Stimulated activated CD8-positive, alpha-beta memory T cell treated with anti-CD3 and anti-CD28 coated beads, Interleukin-12 subunit alpha, Interleukin-12 subunit beta, amount 100 ng/mL, for 1 hour (primary cell): ENCODE measurements at regions not wholly inside any gene's neighbourhood (a gene's known extent, or its start where the extent isn't known, plus 50 kb on each side); places are given as distances from the start of the nearest gene placed in this dataset.
A peak's percentile ranks its signal among the peaks of the same experiment; 100 is the strongest.

Source experiments
- DNase-seq: peaks from one replicate; pipeline ENCODE4 v3.0.0-alpha.2; 2020; ENCODE audit warnings: low read depth

DNA sequence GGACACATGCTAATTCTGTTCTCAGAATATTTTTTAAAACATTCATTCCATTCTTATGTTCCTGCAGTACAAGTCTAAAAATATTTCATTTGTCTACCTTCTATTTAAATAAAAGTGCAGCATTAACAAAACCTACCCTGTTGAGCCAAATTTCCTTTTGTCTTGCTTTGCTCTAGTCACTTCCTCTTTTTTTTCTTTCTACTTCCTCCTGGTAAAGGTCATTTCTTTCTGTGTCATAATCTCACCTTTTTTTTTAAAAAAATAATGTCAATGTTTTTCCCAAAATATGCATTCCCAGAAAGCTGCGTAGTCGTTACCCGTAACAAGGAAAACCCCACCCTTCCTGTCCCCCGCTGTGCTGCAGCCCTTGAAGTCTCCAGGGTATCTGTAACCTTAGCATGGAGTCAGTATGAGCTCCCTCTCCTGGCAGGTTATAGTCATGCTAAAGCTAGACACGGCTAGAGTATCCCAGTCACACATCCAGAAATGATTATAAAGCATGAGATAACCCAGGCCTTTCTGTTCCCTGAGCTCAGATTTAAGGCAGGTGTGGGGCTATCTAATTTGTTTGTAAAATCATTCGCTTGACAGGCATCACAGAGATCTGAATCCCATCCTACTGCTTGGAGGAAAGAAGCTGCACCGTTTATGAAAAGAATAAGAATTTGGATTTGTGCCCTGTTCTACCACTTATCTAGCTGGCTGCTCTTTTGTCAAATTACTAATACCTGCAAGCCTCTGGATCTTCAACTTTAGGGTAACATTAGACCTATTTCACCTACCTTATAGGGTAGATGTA lies 51.1 kb upstream of the EED start:
- DNase-seq, result peak; percentile 41

DNA sequence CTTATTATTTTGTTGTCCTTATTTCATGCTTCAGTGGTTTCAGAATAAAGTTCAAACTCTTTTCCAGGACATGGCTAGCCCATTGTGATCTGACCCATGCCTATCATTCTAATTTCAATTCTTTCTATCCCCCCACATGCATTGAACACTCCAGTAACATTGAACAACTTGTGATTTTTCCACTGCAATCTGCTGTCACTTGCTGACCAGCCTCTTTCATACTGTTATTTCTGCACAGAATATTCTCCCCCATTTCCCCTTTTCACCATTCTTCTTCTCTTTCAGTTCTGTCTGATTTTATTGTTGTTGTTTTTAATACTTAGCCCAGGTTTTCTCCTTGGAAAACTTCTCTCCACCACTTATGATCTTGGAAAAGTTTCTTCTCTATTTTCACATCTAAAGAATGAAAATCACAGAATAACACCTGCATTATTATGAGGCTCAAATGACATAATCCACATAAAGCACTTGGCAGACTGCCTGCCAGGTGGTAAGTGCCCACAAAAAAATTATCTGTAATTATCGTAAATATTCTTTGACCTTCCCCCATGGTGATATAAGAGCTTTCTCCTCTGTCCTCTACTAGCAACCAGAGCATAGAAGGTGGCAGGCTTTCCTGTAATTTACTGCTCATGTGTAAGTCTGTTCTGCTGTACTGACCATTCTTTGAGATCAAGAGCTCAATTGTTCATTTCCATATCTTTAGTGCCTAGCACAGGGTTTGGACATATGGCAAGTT lies 51.9 kb upstream of the EED start:
- no peak for DNase-seq

GRCh38 chr11:86191874-86192273 lies 52.7 kb upstream of the EED start:
- DNase-seq, result no peak

DNA sequence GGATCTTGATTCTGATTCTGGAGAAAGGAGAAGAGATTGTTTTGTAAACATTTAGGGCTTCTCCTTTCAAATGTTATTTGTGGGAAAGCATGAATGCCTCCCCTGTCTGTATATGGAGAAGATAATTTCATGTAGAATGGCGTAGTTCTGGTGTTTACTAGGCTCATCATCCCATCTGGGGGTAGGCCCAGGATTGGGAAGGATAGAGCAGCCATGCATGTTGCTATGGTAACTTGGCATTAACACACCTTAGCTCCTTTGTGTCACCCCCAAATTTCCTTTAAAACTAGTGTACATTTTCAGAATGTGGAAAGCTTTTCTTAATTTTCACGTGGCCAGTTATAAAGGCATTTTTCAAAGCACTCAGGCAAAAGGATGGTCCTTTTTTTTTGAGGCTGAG lies 57.5 kb upstream of the EED start:
- no peak for DNase-seq

DNA sequence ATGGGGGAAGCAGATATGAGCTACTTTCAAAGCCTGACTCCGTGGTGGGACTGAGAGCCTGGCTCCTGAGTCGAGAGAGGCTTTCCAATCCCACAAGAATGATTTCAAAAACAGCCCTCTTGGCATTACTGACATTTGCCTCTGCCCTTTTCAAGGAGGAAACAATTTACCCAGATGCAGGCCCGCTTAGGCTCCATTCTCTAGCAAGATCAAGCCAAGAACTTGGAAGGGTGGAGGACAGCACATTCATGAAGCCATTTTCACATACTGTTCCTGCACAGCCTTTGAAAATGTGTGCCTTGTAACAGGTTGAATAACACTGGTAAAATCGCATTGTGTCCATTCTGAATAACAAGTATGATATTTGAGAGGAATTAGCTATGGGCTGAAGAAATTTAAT lies 58.2 kb upstream of the EED start:
- no peak for DNase-seq

- no peak for DNase-seq
Observed at GRCh38 chr11:86185381-86185750, 59.2 kb upstream of the EED start.

DNA sequence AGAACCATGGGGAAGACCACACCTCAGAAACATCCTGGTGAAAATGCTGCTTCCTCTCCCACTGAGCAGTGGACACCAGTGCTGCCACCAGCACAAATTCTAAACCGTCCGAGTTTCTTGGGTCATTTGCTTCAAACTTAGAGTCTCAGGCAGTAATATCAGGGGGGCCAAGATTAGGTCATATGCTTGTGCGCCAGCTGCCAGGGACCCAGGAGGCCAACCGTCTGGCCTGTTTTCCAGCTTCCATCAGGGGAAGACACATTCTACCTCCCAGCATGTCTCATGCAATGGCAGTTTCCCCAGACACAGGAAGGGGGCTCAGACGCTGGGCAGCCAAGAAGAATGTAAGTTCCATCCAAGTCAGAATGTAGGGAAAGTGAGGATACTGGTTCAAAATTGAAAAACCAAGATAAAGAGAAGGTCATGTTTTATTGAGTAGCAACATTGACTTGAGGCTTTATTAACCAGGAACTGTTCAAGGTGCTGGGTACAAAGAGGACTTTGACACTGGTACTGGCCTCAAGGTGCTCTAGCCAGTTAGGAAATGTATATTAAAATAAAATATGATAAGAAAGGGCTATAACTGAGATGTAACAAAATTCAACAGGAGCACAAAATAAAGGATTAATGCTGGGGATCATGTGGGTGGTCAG lies 59.7 kb upstream of the EED start:
- no peak for DNase-seq

- no peak for DNase-seq
Observed at GRCh38 chr11:86183694-86184093, 60.9 kb upstream of the EED start.

GRCh38 chr11:86182976-86183584 lies 61.5 kb upstream of the EED start:
- DNase-seq, result peak; percentile 16

- no peak for DNase-seq
Observed at GRCh38 chr11:86181379-86181778, 63.2 kb upstream of the EED start.

DNA sequence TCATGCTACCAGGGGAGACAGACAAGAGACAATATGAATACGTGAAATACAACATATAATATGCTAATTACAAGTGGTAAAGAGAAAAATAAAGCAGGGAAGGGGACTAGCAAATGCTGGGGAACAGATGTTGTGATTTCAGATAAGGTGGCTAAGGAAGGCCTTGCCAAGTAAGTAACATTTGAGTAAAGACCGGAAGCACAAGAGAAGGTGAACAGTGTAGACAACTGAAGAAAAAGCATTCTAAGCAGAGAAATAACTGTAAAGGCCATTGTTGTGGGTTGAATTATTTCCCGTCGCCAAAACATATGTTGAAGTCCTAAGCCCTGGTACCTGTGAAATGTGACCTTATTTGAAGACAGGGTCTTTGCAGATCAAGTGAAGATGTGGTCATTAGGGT lies 63.7 kb upstream of the EED start:
- DNase-seq, result no peak

DNA sequence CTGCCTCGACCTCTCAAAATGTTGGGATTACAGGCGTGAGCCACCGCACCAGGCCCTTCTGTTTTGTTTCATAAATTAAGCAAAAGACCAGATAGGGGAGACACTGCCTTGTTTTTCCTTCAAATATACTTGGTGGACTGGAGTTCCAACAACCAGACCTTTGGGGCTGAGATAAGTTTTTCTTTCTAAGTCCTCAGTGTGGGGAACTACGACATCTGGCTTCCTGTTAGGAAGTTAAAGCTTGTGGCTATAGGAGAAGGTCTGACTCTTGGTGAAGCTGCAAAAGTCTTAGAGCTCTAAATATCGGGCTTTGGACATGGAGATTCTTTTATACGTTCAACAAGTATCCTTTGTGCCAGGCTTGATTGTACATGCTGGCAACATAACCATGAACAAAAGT lies 64.1 kb upstream of the EED start:
- DNase-seq, result no peak

DNA sequence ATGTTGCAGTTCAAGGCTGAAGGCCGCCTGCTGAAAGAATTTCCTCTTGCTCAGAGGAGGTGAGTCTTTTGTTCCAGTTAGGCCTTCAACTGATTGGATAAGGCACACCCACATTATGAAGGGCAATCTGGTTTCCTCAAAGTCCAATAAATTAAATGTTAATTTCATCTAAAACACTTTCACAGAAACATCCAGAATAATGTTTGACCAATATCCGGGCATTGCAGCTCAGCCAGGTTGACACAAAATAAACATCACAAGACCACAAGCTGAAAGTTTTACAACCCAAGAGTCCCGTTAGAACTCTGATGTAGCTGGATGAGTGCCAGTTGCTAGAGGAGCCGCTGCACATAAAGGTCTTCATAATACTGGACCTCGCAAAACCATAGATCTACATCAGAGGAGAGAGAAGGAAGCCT lies 64.9 kb upstream of the EED start:
- DNase-seq, result no peak

- DNase-seq, result no peak
Observed at GRCh38 chr11:86177302-86177701, 67.3 kb upstream of the EED start.

GRCh38 chr11:86176165-86176884 lies 68.2 kb upstream of the EED start:
- DNase-seq, result no peak

DNA sequence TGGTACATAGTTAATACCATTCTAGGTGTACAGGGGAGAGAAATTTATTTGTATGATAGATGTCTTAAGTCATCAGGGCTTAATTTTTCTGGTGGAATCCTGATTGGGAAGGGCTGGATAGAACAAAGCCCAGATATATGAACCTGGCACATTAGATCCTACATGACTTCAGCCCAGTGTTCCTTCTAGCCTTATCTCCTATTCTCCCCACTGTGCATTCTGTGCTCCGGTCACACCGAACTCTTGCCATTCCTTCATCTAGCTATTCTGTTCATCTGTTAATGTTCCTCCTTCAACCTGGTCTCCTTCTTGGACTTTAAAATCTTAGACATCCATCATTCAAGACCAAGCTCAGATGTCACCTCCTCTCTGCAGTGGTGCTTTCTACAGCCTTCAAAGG lies 68.9 kb upstream of the EED start:
- DNase-seq, result no peak

DNA sequence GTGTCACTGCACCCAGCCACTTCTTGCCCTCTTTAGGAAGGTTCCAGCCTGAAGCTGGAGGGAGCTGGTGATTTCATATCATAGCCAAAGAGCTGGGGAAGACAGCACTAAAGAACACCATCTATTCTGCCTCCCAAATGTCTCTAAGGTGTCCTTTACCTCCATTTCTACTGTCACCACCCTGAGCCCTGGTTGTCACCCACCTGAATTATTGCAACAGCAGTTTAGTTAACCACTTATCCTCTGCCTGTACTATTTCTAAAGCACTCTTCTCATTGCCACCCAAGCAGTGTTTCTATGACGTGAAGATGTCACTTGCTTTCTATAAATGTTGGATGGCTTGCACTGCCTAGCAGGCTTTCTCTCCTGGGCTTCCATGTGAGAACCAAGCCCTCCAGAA lies 69.4 kb upstream of the EED start:
- no peak for DNase-seq

DNA sequence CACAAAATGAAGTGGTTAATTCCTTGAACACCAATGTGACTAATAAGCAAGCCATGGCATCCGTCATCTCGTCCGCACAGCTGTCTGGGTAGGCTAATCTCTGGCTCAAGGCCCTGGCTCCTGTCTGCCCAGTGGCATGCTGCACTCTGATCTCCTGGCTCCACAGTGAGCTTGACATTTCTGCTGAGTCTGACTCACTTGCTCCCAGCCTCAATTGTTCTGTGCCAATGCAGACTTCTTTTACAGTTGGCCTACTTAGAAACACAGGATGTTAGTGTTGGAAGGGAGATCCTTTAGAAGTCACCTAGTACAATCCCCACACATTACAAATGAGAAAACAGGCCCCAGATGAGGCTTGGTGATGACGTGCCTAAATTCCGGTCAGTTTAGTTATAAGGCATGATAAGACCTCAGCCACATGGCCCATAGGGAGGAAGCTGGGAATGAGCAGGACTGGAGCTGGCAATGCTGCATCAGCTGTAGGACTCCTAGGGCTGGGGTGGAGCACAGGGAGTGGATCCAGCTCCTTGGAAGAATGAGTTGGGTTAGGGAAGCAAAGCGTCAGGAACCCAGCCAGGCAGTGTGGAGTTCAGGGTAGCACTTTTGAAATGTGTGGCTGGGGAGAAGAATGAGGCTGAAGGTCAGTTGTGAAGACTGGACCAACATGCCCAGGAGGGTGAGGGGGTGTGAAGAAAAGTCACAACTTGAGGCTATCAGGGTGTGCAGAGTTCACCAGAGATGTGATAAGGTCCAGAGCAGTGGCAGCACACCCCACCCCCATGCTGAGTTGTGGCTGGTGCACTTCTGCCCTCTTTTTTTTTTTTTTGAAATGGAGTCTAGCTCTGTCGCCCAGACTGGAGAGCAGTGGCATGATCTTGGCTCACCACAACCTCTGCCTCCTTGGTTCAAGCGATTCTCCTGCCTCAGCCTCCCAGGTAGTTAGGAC lies 70.2 kb upstream of the EED start:
- DNase-seq, result no peak

GRCh38 chr11:86172894-86173293 lies 71.7 kb upstream of the EED start:
- no peak for DNase-seq

DNA sequence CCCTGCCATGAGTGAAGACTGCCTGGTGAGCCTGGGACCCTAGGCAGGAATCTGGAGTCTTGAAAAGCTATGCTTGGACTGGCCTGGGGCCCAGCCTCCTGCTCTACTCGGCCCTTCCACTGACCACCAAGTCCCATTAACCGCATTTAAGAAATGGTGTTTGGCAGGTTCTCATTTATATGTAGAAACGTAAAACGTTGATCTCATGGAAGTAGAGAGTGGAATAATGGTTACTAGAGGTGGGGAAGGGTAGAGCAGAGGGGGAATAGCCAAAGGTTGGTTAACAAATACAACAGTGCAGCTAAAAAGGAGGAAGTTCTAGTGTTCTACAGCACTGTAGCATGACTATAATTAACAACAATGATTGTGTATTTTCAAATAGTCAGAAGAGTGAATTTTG lies 72.9 kb upstream of the EED start:
- DNase-seq, result no peak
